ENCODE measurements at regions not wholly inside any gene's neighbourhood (a gene's known extent, or its start where the extent isn't known, plus 50 kb on each side); places are given as distances from the start of the nearest gene placed in this dataset.

DNA sequence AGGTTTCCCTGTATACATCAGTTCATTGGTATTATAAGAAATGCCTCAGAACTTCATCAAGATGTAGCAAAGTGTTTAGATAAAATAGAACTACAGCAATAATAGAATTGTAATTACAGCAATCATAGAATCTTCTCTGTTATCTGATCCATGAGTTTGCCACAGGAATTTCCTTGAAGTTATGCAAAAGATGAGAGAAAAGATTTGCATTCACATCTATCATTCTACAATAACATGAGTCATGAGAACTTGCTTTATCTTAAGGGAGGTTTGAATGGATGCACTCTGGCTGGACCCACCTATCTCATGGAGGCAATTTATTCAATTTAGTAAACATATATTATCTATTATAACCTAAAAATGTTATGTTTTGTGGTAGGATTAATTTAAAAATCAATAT lies 329.8 kb upstream of the EPHA7 start:
- no peaks in the 10 kb centered on the region for H3K27me3 Mint-ChIP-seq
- H3K4me1 Mint-ChIP-seq (ENCODE audit: low read depth), result peaks cover 2% of the 10 kb centered on the region
- H3K36me3 Mint-ChIP-seq (ENCODE audit: insufficient read depth), result no peaks in the 10 kb centered on the region
- DNase-seq (ENCODE audit: low spot score, unreplicated experiment), result no peak
- no peak overlapping the region for H3K27ac Mint-ChIP-seq
- TF ChIP-seq, protein P1, sequence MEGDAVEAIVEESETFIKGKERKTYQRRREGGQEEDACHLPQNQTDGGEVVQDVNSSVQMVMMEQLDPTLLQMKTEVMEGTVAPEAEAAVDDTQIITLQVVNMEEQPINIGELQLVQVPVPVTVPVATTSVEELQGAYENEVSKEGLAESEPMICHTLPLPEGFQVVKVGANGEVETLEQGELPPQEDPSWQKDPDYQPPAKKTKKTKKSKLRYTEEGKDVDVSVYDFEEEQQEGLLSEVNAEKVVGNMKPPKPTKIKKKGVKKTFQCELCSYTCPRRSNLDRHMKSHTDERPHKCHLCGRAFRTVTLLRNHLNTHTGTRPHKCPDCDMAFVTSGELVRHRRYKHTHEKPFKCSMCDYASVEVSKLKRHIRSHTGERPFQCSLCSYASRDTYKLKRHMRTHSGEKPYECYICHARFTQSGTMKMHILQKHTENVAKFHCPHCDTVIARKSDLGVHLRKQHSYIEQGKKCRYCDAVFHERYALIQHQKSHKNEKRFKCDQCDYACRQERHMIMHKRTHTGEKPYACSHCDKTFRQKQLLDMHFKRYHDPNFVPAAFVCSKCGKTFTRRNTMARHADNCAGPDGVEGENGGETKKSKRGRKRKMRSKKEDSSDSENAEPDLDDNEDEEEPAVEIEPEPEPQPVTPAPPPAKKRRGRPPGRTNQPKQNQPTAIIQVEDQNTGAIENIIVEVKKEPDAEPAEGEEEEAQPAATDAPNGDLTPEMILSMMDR (IDR thresholded peaks at IDR 0.05; ENCODE audit: unreplicated experiment), result no peak
- H3K4me3 Mint-ChIP-seq (ENCODE audit: low read depth), result no peak overlapping the region
- peaks cover 7% of the 10 kb centered on the region for H3K9me3 Mint-ChIP-seq (ENCODE audit: low read depth)

DNA sequence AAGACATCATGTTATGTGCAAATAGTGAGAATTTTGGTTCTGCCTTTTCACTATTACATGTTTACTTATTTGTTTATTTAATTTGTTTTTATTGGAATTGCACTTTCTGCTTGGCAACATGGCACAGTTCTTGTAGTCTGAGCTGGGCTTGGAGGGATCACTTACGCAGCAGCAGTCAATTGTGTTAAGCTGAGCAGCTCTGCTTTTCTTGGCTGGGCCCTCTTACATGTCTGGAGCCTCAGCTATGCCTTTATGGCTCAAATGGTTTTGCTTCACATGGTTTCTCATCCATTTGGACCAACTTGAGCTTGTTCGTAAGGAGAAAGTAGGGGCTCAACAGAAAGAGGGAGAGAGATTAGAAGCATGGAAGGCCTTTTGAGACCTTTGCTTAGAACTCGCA lies 327.5 kb upstream of the EPHA7 start:
- TF ChIP-seq, protein P1 (IDR thresholded peaks at IDR 0.05; ENCODE audit: unreplicated experiment), result no peak
- no peak for DNase-seq (ENCODE audit: low spot score, unreplicated experiment)

DNA sequence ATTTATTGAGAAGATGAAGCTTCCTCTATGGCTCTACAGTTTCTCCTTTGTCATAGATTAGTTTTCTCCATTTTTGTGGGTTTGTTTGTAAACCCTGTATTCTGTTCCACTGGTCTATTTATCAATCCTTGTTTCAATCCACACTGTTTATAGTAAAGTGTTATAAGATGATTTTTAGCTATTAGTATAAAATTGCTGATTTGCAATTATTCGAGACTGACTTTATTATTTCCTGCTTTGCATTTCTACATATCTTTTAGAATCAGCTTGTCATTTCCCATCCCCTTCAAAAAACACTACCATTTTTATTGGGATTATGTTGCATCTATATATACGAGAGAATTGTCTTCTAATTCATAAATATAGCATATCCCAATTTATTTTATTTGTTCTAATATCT lies 325.9 kb upstream of the EPHA7 start:
- Mint-ChIP-seq H3K27me3 (no peaks in the 10 kb centered on the region), H3K9me3 (ENCODE audit: low read depth) (peaks cover 28% of the 10 kb centered on the region), H3K4me1 (ENCODE audit: low read depth) (no peaks in the 10 kb centered on the region), H3K36me3 (ENCODE audit: insufficient read depth) (no peaks in the 10 kb centered on the region), H3K27ac (no peak overlapping the region), H3K4me3 (ENCODE audit: low read depth) (no peak overlapping the region)
- TF ChIP-seq, protein P1 (IDR thresholded peaks at IDR 0.05; ENCODE audit: unreplicated experiment), result no peak
- no peak for DNase-seq (ENCODE audit: low spot score, unreplicated experiment)

More for the DNA sequence above, 327.5 kb upstream of the EPHA7 start:
- no peaks in the 10 kb centered on the region for H3K4me1 Mint-ChIP-seq (ENCODE audit: low read depth)
- H3K36me3 Mint-ChIP-seq (ENCODE audit: insufficient read depth), result no peaks in the 10 kb centered on the region
- peaks cover 20% of the 10 kb centered on the region for H3K9me3 Mint-ChIP-seq (ENCODE audit: low read depth)
- no peak overlapping the region for H3K27ac Mint-ChIP-seq
- H3K4me3 Mint-ChIP-seq (ENCODE audit: low read depth), result no peak overlapping the region
- H3K27me3 Mint-ChIP-seq, result no peaks in the 10 kb centered on the region

DNA sequence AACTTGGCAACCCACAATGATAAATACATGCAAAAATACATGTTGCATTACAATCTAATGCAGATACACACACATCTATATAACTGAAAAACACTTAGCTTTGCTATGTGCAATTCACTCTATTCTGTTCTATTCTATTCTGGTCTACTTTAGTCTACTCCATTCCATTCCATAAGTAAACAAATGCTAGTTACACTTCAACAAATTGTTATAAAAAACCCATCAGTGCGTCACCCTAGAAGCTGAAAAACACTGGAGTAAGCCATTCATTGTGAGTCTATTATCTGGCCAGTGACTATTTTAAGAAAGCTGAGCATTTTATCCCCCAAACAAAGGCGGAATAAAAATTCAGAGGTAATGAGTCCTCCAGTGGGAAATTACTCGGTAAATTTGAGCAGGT lies 315.7 kb upstream of the EPHA7 start:
- no peak overlapping the region for H3K4me3 Mint-ChIP-seq (ENCODE audit: low read depth)
- H3K27ac Mint-ChIP-seq, result no peak overlapping the region
- TF ChIP-seq, protein P1 (IDR thresholded peaks at IDR 0.05; ENCODE audit: unreplicated experiment), result no peak
- H3K27me3 Mint-ChIP-seq, result no peaks in the 10 kb centered on the region
- H3K36me3 Mint-ChIP-seq (ENCODE audit: insufficient read depth), result no peaks in the 10 kb centered on the region
- DNase-seq (ENCODE audit: low spot score, unreplicated experiment), result no peak
- peaks cover 16% of the 10 kb centered on the region for H3K4me1 Mint-ChIP-seq (ENCODE audit: low read depth)
- peaks cover 10% of the 10 kb centered on the region for H3K9me3 Mint-ChIP-seq (ENCODE audit: low read depth)

DNA sequence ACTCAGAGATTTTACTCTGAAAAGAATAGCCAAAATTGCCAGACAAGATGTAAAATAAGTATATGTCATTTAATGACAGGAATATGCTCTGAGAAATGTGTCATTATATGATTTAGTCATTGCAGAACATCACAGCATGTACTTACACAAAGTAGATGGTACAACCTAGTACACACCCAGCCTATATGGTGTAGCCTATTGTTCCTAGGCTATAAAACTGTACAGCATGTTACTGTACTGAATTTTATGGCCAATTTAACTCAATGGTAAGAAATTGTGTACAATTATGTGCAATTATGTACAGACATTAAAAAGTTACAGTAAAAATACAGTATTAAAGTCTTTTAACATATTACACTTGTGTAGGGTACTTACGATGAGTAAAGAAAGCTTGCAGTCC lies 311.9 kb upstream of the EPHA7 start:
- no peak for DNase-seq (ENCODE audit: low spot score, unreplicated experiment)
- Mint-ChIP-seq H3K9me3 (ENCODE audit: low read depth) (peaks cover 13% of the 10 kb centered on the region), H3K27me3 (no peaks in the 10 kb centered on the region), H3K27ac (no peak overlapping the region), H3K4me1 (ENCODE audit: low read depth) (peaks cover 32% of the 10 kb centered on the region), H3K36me3 (ENCODE audit: insufficient read depth) (no peaks in the 10 kb centered on the region), H3K4me3 (ENCODE audit: low read depth) (no peak overlapping the region)
- TF ChIP-seq, protein P1 (IDR thresholded peaks at IDR 0.05; ENCODE audit: unreplicated experiment), result no peak

All from progenitor cell of endocrine pancreas (in vitro differentiated cells).